HUES6 (cell line): ENCODE measurements at regions not wholly inside any gene's neighbourhood (a gene's known extent, or its start where the extent isn't known, plus 50 kb on each side); places are given as distances from the start of the nearest gene placed in this dataset.
"Not testable (repeated sequence)": the region's sequence is repeated elsewhere in the genome, so short reads cannot be mapped to it uniquely, and the experiment has no call there.

Experiments used
- H3K27ac ChIP-seq: 2 replicates; pipeline ENCODE4 v1.7.0; 2013; ENCODE audit warnings: low read depth, mild to moderate bottlenecking, low read length, inconsistent platforms
- H3K27me3 ChIP-seq: 2 replicates; pipeline ENCODE4 v1.6.1; 2013; ENCODE audit warnings: low read length; ENCODE audit not compliant: control insufficient read depth, insufficient read depth
- H3K36me3 ChIP-seq: 2 replicates; pipeline ENCODE4 v1.6.1; 2013; ENCODE audit warnings: low read length; ENCODE audit not compliant: control insufficient read depth, insufficient read depth
- H3K4me1 ChIP-seq: 2 replicates; pipeline ENCODE4 v1.6.1; 2013; ENCODE audit warnings: low read length; ENCODE audit not compliant: control insufficient read depth, insufficient read depth
- H3K4me3 ChIP-seq: 2 replicates; pipeline ENCODE4 v1.5.1; 2013; ENCODE audit warnings: low read depth, low read length
- H3K9ac ChIP-seq: one replicate; pipeline ENCODE4 v1.6.1; 2013; ENCODE audit warnings: mild to moderate bottlenecking, low read length
- H3K9me3 ChIP-seq: 2 replicates; pipeline ENCODE4 v1.6.1; 2013; ENCODE audit warnings: low read depth, low read length; ENCODE audit not compliant: control insufficient read depth, insufficient read depth

GRCh38 chr11:11208994-11209393, 144.1 kb downstream of the CSNK2A3 start:
- H3K4me3 ChIP-seq = no peak overlapping the region
- no peaks in the 10 kb centered on the region for H3K36me3 ChIP-seq
- H3K4me1 ChIP-seq = no peaks in the 10 kb centered on the region
- H3K9ac ChIP-seq = no peak overlapping the region
- no peaks in the 10 kb centered on the region for H3K27me3 ChIP-seq
- H3K9me3 ChIP-seq = no peaks in the 10 kb centered on the region
- no peak overlapping the region for H3K27ac ChIP-seq

- Histone ChIP-seq H3K36me3 (no peaks in the 10 kb centered on the region), H3K27me3 (no peaks in the 10 kb centered on the region), H3K4me3 (no peak overlapping the region), H3K9ac (no peak overlapping the region), H3K27ac (no peak overlapping the region), H3K9me3 (peaks cover 12% of the 10 kb centered on the region), H3K4me1 (no peaks in the 10 kb centered on the region)
Measured at GRCh38 chr11:11207428-11207827, 145.6 kb downstream of the CSNK2A3 start.

GRCh38 chr11:11206484-11206883, 146.6 kb downstream of the CSNK2A3 start:
- peaks cover 14% of the 10 kb centered on the region for H3K9me3 ChIP-seq
- no peaks in the 10 kb centered on the region for H3K4me1 ChIP-seq
- H3K4me3 ChIP-seq = no peak overlapping the region
- no peaks in the 10 kb centered on the region for H3K36me3 ChIP-seq
- H3K27me3 ChIP-seq = no peaks in the 10 kb centered on the region
- no peak overlapping the region for H3K9ac ChIP-seq
- no peak overlapping the region for H3K27ac ChIP-seq

GRCh38 chr11:11202885-11203284, 150.2 kb downstream of the CSNK2A3 start:
- no peak overlapping the region for H3K27ac ChIP-seq
- no peak overlapping the region for H3K4me3 ChIP-seq
- H3K4me1 ChIP-seq = no peaks in the 10 kb centered on the region
- H3K36me3 ChIP-seq = no peaks in the 10 kb centered on the region
- peaks cover 14% of the 10 kb centered on the region for H3K9me3 ChIP-seq
- no peaks in the 10 kb centered on the region for H3K27me3 ChIP-seq
- H3K9ac ChIP-seq = no peak overlapping the region

GRCh38 chr11:11201302-11201701, 151.7 kb downstream of the CSNK2A3 start:
- not testable (repeated sequence) for H3K27me3 ChIP-seq, H3K9ac ChIP-seq, H3K36me3 ChIP-seq, H3K27ac ChIP-seq, H3K4me1 ChIP-seq, H3K4me3 ChIP-seq
- peaks cover 14% of the 10 kb centered on the region for H3K9me3 ChIP-seq

- no peak overlapping the region for H3K4me3 ChIP-seq
Measured at GRCh38 chr11:11192541-11192940, 160.5 kb downstream of the CSNK2A3 start.

GRCh38 chr11:11189506-11189905, 163.5 kb downstream of the CSNK2A3 start:
- Histone ChIP-seq H3K27ac (no peak overlapping the region), H3K9ac (no peak overlapping the region), H3K4me1 (no peaks in the 10 kb centered on the region), H3K36me3 (no peaks in the 10 kb centered on the region), H3K27me3 (no peaks in the 10 kb centered on the region), H3K4me3 (no peak overlapping the region), H3K9me3 (peaks cover 2% of the 10 kb centered on the region; the same call in 1 of the 2 replicates)

More at GRCh38 chr11:11192541-11192940, 160.5 kb downstream of the CSNK2A3 start:
- no peaks in the 10 kb centered on the region for H3K27me3 ChIP-seq
- H3K9me3 ChIP-seq = peaks cover 2% of the 10 kb centered on the region; the same call in 1 of the 2 replicates
- H3K4me1 ChIP-seq = no peaks in the 10 kb centered on the region
- no peak overlapping the region for H3K9ac ChIP-seq
- no peak overlapping the region for H3K27ac ChIP-seq
- no peaks in the 10 kb centered on the region for H3K36me3 ChIP-seq

GRCh38 chr11:11186249-11186648, 166.8 kb downstream of the CSNK2A3 start:
- Histone ChIP-seq H3K4me3 (no peak overlapping the region), H3K9ac (no peak overlapping the region), H3K36me3 (no peaks in the 10 kb centered on the region), H3K27me3 (no peaks in the 10 kb centered on the region), H3K9me3 (no peaks in the 10 kb centered on the region), H3K27ac (no peak overlapping the region), H3K4me1 (peaks cover 7% of the 10 kb centered on the region; the same call in 1 of the 2 replicates)

GRCh38 chr11:11182261-11182660, 170.8 kb downstream of the CSNK2A3 start:
- H3K4me1 ChIP-seq = peaks cover 7% of the 10 kb centered on the region; the same call in 1 of the 2 replicates
- no peaks in the 10 kb centered on the region for H3K27me3 ChIP-seq
- H3K27ac ChIP-seq = no peak overlapping the region
- no peaks in the 10 kb centered on the region for H3K36me3 ChIP-seq
- H3K9ac ChIP-seq = no peak overlapping the region
- no peak overlapping the region for H3K4me3 ChIP-seq
- H3K9me3 ChIP-seq = no peaks in the 10 kb centered on the region

GRCh38 chr11:11178671-11179638, 174.1 kb downstream of the CSNK2A3 start:
- H3K27me3 ChIP-seq = no peaks in the 10 kb centered on the region
- no peak overlapping the region for H3K9ac ChIP-seq
- no peak overlapping the region for H3K4me3 ChIP-seq
- peaks cover 7% of the 10 kb centered on the region; the same call in 1 of the 2 replicates for H3K4me1 ChIP-seq
- no peaks in the 10 kb centered on the region for H3K9me3 ChIP-seq
- no peak overlapping the region for H3K27ac ChIP-seq
- H3K36me3 ChIP-seq = no peaks in the 10 kb centered on the region

GRCh38 chr11:11177156-11177808, 175.8 kb downstream of the CSNK2A3 start:
- H3K36me3 ChIP-seq = no peaks in the 10 kb centered on the region
- no peaks in the 10 kb centered on the region for H3K4me1 ChIP-seq
- H3K27me3 ChIP-seq = no peaks in the 10 kb centered on the region
- H3K4me3 ChIP-seq = no peak overlapping the region
- no peak overlapping the region for H3K27ac ChIP-seq
- no peaks in the 10 kb centered on the region for H3K9me3 ChIP-seq
- no peak overlapping the region for H3K9ac ChIP-seq
